ENCODE measurements at regions not wholly inside any gene's neighbourhood (a gene's known extent, or its start where the extent isn't known, plus 50 kb on each side); places are given as distances from the start of the nearest gene placed in this dataset.

DNA sequence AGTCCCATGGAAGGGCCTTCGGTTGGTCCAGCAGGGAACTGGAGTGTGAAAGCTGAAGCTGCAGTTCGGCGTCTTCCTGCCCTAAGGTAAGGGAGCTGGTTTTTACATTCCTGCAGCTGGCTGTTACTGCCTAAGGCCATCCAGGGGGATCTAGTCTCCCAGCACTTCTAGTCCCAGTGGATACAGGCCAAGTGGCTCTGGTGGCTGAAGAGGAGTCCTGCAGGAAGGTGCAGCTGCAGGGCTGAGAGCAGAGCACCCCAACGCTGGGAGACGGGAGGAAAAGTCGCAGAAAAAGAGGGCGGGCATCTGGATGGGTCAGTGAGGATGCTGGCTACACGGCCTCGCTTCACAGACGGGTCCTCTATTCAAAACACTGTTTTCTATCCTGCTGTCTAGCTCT, 225.0 kb upstream of the HS6ST1 start:
- DNase-seq = no peak

- no peak for DNase-seq
Measured at GRCh38 chr2:128544321-128545037, 225.8 kb upstream of the HS6ST1 start.

GRCh38 chr2:128545085-128545484, 226.4 kb upstream of the HS6ST1 start:
- no peak for DNase-seq

GRCh38 chr2:128545829-128546228, 227.2 kb upstream of the HS6ST1 start:
- DNase-seq = no peak

GRCh38 chr2:128547667-128548066, 229.0 kb upstream of the HS6ST1 start:
- DNase-seq = no peak

GRCh38 chr2:128548461-128548891, 229.8 kb upstream of the HS6ST1 start:
- DNase-seq = no peak

GRCh38 chr2:128549094-128549493, 230.4 kb upstream of the HS6ST1 start:
- DNase-seq = no peak

DNA sequence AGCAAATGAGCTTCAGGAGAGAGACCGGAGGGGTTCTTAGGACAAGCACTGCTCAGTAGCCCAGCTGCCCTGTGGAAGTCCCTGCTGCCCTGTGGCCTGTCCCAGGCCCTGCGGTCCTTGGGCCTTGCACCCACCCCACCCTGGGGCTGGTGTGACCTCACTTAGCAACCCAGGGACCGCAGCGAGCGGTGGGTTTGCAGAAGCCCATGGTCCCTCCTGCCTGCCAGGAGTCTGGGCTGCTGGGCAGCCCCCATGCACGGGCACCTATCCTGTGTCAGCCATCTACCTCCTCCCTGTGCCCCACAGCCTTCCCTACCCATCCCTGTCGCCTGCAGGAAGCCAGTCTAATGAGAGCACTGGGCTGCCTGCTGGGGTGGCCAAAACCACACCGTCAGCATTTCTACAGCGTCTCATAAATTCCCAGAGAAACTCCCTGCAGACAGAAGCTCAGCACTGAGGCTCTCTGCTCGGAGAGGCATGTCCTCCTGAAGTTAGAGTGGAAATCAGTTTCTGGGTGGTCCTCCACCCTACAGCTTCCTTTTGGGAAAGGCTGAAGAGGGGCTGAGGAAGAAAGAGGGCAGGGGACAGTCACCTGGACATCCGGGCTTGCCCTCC, 231.1 kb upstream of the HS6ST1 start:
- DNase-seq = no peak

DNA sequence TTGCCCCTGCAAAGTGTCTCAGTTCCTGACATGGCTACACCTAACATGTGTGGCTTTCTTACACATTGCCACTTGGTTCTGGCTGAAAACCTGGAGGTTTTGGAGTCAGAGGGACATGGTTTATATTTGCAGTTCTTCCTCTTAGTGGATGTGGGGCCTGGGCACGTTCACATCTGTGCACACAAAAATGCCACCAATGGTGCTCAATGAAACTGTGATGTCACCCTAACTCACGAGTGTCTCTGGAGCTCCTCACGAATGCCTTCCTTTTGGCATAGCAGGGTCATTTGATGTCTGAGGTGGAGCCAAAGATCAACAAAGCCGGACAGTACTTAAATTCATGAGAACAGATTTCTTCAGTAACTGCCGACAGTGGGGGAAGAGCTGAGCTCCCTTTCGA, 231.7 kb upstream of the HS6ST1 start:
- DNase-seq = no peak

DNA sequence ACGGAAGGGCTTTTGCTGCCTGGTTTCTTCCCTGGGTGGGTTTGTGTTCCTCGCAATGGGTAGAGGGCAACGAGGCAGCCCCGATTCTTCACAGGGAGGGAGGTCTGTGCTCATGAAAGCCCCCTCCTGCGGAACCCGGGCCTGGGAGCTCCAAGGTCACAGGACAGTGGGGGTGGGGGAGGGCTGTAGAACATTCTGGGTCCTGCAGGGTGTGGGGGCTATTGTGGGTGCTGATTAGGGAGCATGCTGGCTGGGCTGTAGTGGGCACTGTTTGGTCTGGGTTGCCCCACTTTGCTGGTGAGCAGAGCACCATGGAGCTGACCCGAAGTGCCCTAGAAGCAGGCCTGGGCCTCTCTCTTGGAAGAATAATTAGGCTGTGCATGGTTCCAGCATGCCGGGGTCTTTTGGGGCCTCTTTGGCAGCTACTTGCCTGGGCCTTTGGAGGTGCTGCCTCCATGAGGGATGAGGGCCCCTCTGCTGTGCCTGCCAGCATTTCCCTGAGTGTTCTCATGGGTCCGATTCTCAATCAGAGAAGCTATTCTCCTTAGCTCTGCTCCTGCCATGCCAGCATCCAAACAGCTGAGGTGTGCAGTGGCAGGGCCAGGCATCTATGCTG, 232.2 kb upstream of the HS6ST1 start:
- DNase-seq = no peak

GRCh38 chr2:128551435-128551834, 232.8 kb upstream of the HS6ST1 start:
- DNase-seq = no peak

DNA sequence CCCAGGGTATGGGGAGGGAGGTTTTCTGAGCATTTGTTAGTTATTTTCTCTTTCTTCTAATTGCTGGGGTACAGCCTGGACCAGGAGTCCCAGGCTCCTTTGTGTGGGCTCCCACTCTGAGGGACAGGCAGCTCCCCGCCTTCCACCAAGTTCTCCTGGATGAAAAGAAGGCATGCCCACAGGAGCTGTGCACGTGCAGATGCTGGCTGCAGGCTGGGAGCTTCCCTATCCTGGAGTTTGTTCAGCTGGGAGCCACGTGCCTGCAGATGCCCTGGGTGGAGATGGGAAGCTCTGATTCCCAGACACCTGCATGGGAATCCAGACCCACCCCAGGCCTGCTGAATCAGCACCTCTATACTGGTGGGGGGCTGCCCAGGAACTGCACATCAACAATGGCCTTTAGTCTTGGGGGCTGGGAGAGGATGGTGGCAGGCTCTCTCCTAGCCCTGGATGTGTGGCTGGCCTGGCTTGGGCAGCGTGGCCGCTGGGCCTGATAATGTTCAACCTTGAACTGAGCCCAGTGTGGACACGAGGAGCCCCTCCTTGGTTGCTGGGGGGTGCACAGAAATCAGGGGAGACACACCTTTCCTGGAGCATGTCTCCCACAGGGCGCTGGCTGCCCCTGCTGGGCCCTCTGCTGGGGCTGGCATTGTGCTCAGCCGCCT, 233.6 kb upstream of the HS6ST1 start:
- no peak for DNase-seq

DNA sequence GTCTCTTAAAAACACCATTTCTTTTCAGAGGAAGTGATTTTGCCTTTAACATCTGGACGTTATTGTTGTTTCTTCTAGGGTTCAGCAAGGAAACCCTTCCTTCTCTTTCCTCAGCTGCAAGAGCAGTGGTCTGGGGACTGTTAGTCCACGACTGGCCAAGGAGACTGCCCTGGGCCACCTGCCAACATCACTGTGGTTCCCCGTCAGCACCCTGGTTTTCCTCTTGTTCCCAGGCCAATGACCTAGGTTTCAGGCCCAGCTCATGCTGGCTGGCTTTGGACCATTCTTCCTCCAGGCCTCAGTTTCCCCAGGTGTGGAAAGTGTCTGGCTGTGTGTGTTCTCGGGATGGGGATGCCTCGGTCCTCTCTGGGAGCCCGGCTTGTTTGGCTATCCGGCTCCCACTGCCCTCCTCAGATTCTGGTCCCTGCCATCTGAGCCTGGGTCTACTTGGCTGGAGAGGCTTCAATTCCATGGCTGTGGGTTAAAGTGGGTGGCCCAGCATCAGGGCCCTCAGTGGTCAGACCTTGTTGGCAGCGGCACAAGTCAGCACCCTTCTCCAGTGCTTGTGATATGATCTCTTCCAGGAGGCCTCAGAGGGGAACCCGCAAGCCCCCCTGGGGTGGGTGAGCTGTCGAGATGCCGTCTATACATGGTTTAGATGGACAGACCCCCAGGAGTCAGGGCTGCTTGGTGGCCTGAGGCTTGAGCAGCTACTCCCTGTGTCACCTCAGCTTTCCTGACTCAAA, 234.3 kb upstream of the HS6ST1 start:
- DNase-seq = no peak

DNA sequence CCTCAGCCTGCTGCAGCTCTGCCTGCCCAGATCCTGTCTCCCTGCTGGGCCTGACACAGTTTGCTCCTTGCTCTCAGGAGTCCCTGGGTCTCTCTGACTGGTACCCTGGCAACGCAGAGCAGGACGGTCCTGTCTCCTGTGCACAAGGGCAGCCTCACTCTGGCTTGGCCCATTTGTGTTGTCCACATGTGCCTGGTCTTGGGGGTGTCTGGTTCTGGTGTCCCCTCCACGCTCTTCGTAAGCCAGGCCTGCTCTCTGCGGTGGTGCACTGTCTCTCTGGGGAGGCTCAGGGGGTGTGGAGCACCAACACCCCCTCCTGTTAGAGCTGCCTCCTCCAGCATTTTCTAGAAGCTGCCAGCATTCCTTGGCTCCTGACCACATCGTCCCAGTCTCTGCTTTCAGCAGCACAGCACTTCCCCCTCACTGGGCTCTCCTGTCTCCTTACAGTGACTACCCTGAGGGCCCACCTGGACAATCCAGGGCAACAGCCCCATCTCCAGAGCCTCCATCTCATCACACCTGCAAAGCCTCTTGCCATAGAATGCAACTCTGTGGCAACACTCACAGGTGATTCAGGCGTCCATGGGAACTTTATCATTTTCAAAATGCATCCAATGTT, 235.6 kb upstream of the HS6ST1 start:
- no peak for DNase-seq

DNA sequence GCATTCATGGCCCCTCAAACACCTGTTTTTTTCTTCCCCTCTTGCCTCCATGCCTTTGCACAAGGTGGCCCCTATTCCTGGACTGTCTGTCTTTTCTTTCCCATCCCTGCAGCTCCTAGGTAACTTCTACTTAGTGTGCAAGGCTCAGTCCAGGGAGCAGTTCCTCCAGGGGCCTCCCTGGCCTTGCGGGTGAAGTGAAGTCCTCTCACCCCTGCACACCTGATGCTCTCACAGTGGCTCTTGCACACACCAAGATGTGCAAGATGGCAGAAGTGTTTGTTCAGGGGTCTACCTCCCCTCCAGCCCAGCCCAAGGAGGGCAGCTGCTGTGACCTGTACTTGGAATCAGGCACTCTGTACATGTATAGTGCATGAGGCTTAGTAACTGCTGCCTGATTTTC, 236.8 kb upstream of the HS6ST1 start:
- DNase-seq = no peak

- no peak for DNase-seq
Measured at GRCh38 chr2:128556089-128556488, 237.4 kb upstream of the HS6ST1 start.

- DNase-seq = no peak
Measured at GRCh38 chr2:128556633-128557032, 238.0 kb upstream of the HS6ST1 start.

DNA sequence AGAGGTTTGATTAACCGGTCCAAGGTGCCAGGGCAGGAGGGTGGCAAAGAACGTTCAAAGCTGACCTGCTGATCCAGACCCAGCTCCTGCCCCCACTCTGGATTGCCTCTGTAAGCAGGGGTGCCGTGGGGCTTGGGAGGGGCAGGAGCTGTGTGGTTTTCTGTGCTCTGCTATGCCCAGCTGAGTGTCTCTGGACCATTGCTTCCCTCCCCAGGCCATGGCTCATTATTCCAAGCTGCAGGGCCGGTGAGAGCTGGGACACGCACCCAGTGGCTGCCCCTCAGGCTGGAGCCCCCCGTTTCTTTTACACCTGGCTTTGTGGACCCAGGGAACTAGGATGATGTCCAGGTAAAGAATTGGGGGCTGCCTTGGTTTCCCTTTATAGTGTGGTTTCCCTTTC, 238.4 kb upstream of the HS6ST1 start:
- DNase-seq = no peak

- no peak for DNase-seq
Measured at GRCh38 chr2:128557831-128558241, 239.2 kb upstream of the HS6ST1 start.

GRCh38 chr2:128558441-128558840, 239.8 kb upstream of the HS6ST1 start:
- no peak for DNase-seq

- no peak for DNase-seq
Measured at GRCh38 chr2:128558895-128559532, 240.3 kb upstream of the HS6ST1 start.

Data from NCI-H2107 (cell line).